ENCODE measurements at regions not wholly inside any gene's neighbourhood (a gene's known extent, or its start where the extent isn't known, plus 50 kb on each side); places are given as distances from the start of the nearest gene placed in this dataset.

GRCh38 chr3:153621953-153622352 lies 459.9 kb downstream of the RAP2B start:
- Histone ChIP-seq H3K27ac (ENCODE audit: low read length in 2 of 2) (peak overlapping the region in 1 of 2 donors; percentile 18), H3K79me2 (ENCODE audit: control insufficient read depth, insufficient read depth, low read length) (no peaks in the 10 kb centered on the region), H3K4me1 (ENCODE audit: control insufficient read depth in 2 of 2, insufficient read depth in 2 of 2, low read length in 2 of 2) (peaks cover 6 to 9% of the 10 kb centered on the region in 2 donors), H3K36me3 (replicated peaks in 1 of 2; ENCODE audit: control extremely low read depth in 1 of 2, control insufficient read depth in 1 of 2, extremely low read depth in 1 of 2, insufficient read depth in 2 of 2, low read length in 1 of 2) (no peaks in the 10 kb centered on the region), H3K9me3 (ENCODE audit: control extremely low read depth in 1 of 3, control insufficient read depth in 2 of 3, insufficient read depth in 1 of 3, low read length in 2 of 3) (no peaks in the 10 kb centered on the region), H3K27me3 (replicated peaks in 1 of 4; ENCODE audit: control extremely low read depth in 1 of 4, control insufficient read depth in 3 of 4, insufficient read depth in 4 of 4, low read length in 3 of 4) (no peaks in the 10 kb centered on the region), H4K20me1 (ENCODE audit: control insufficient read depth, insufficient read depth, low read length, poor library complexity, severe bottlenecking) (no peaks in the 10 kb centered on the region), H2AFZ (ENCODE audit: insufficient read depth, low read depth, low read length, poor library complexity, severe bottlenecking) (peak overlapping the region; percentile 20), H3K4me2 (replicated peaks; ENCODE audit: low read depth, low read length, poor library complexity, severe bottlenecking) (peak overlapping the region; percentile 23), H3K9ac (ENCODE audit: low read length) (no peak overlapping the region), H3K4me3 (ENCODE audit: control extremely low read depth in 1 of 5, extremely low read depth in 1 of 5, insufficient read depth in 1 of 5, low read depth in 2 of 5, low read length in 4 of 5) (no peak overlapping the region)
- no CpG with 5 or more reads among the region's 2 CpGs for WGBS (ENCODE audit: insufficient coverage)
- POLR2A ChIA-PET = no interaction called here
- Mint-ChIP-seq H3K9me3 (ENCODE audit: insufficient read depth) (no peaks in the 10 kb centered on the region), H3K4me3 (no peak overlapping the region), H3K27me3 (peaks cover 5% of the 10 kb centered on the region), H3K4me1 (peaks cover 14% of the 10 kb centered on the region), H3K27ac (no peak overlapping the region)
- intact Hi-C loops (cut with micrococcal nuclease) = no loop called here
- DNase-seq (peak; percentile 6), ATAC-seq (ENCODE audit: low read depth) (no peak)
- CTCF ChIA-PET = no interaction called here
- no peak for TF ChIP-seq EZH2 (IDR thresholded peaks at IDR 0.05; ENCODE audit: borderline replicate concordance, insufficient read depth, low read depth, low read length, poor library complexity, severe bottlenecking)
- TF ChIP-seq, protein P1, sequence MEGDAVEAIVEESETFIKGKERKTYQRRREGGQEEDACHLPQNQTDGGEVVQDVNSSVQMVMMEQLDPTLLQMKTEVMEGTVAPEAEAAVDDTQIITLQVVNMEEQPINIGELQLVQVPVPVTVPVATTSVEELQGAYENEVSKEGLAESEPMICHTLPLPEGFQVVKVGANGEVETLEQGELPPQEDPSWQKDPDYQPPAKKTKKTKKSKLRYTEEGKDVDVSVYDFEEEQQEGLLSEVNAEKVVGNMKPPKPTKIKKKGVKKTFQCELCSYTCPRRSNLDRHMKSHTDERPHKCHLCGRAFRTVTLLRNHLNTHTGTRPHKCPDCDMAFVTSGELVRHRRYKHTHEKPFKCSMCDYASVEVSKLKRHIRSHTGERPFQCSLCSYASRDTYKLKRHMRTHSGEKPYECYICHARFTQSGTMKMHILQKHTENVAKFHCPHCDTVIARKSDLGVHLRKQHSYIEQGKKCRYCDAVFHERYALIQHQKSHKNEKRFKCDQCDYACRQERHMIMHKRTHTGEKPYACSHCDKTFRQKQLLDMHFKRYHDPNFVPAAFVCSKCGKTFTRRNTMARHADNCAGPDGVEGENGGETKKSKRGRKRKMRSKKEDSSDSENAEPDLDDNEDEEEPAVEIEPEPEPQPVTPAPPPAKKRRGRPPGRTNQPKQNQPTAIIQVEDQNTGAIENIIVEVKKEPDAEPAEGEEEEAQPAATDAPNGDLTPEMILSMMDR (IDR thresholded peaks at IDR 0.05) = no peak

DNA sequence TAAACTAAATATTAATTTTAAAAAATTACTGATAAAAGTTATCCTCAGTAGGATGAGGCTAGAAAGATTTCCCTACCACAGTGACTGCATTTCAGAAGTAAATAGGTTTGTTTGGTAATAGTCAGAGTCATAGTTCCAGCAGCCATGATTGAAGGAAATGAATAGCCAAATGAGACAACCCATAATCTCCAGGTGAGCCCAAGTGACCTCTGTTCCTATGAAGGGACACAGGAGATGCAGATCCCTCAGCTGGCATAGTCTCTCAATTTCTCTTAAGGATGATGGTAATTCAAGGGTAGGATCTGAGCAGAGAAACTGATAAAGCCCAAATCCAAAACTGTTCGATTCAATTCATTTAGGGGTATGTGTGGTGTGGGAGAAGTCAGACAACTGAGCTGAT lies 461.8 kb downstream of the RAP2B start:
- Histone ChIP-seq H3K4me2 (replicated peaks; ENCODE audit: low read depth, low read length, poor library complexity, severe bottlenecking) (no peak overlapping the region), H3K27ac (ENCODE audit: low read length in 2 of 2) (no peak overlapping the region), H3K9ac (ENCODE audit: low read length) (no peak overlapping the region), H3K27me3 (replicated peaks in 1 of 4; ENCODE audit: control extremely low read depth in 1 of 4, control insufficient read depth in 3 of 4, insufficient read depth in 4 of 4, low read length in 3 of 4) (no peaks in the 10 kb centered on the region), H3K9me3 (ENCODE audit: control extremely low read depth in 1 of 3, control insufficient read depth in 2 of 3, insufficient read depth in 1 of 3, low read length in 2 of 3) (no peaks in the 10 kb centered on the region), H3K4me3 (ENCODE audit: control extremely low read depth in 1 of 5, extremely low read depth in 1 of 5, insufficient read depth in 1 of 5, low read depth in 2 of 5, low read length in 4 of 5) (no peak overlapping the region), H4K20me1 (ENCODE audit: control insufficient read depth, insufficient read depth, low read length, poor library complexity, severe bottlenecking) (no peaks in the 10 kb centered on the region), H2AFZ (ENCODE audit: insufficient read depth, low read depth, low read length, poor library complexity, severe bottlenecking) (no peak overlapping the region), H3K4me1 (ENCODE audit: control insufficient read depth in 2 of 2, insufficient read depth in 2 of 2, low read length in 2 of 2) (peaks cover 6 to 9% of the 10 kb centered on the region in 2 donors), H3K79me2 (ENCODE audit: control insufficient read depth, insufficient read depth, low read length) (no peaks in the 10 kb centered on the region), H3K36me3 (replicated peaks in 1 of 2; ENCODE audit: control extremely low read depth in 1 of 2, control insufficient read depth in 1 of 2, extremely low read depth in 1 of 2, insufficient read depth in 2 of 2, low read length in 1 of 2) (no peaks in the 10 kb centered on the region)
- no peak overlapping the region for H3K27ac Mint-ChIP-seq
- no peaks in the 10 kb centered on the region for H3K27me3 Mint-ChIP-seq
- no peak for ATAC-seq (ENCODE audit: low read depth)
- CTCF ChIA-PET = interaction anchor here (0.5 kb wide), 1 partner anchor 414 kb away, joined by 6 read pairs; no protein-coding TSS in a partner anchor
- no peaks in the 10 kb centered on the region for H3K9me3 Mint-ChIP-seq (ENCODE audit: insufficient read depth)
- whole genome bisulfite sequencing (ENCODE audit: insufficient coverage) = no CpG with 5 or more reads among the region's 1 CpG
- no peak overlapping the region for H3K4me3 Mint-ChIP-seq
- POLR2A ChIA-PET = no interaction called here
- peaks cover 14% of the 10 kb centered on the region for H3K4me1 Mint-ChIP-seq
- no peak for DNase-seq
- TF ChIP-seq, protein P1 (IDR thresholded peaks at IDR 0.05) = no peak
- no peak for TF ChIP-seq EZH2 (IDR thresholded peaks at IDR 0.05; ENCODE audit: borderline replicate concordance, insufficient read depth, low read depth, low read length, poor library complexity, severe bottlenecking)
- intact Hi-C loops (cut with micrococcal nuclease) = no loop called here
